Astrocyte (in vitro differentiated cells and primary cell): ENCODE measurements at regions not wholly inside any gene's neighbourhood (a gene's known extent, or its start where the extent isn't known, plus 50 kb on each side); places are given as distances from the start of the nearest gene placed in this dataset.
"Not testable (repeated sequence)": the region's sequence is repeated elsewhere in the genome, so short reads cannot be mapped to it uniquely, and the experiment has no call there.

Experiments
- DNase-seq: peaks from one replicate; pipeline ENCODE4 v3.0.0-alpha.2; 2010; ENCODE audit warnings: low read depth
- FAIRE-seq: peaks from 2 replicates; lab custom pipeline; 2011; peaks lifted over from hg19 to GRCh38; lab: Jason Lieb, UNC
- H2AFZ ChIP-seq: 2 replicates; pipeline ENCODE4 v1.6.0; 2012; ENCODE audit warnings: low read depth, low read length, inconsistent platforms
- H3K27ac ChIP-seq: 2 replicates; pipeline ENCODE4 v1.5.1; 2011; ENCODE audit warnings: low read depth, low read length, inconsistent platforms
- H3K27me3 ChIP-seq: 2 replicates; pipeline ENCODE4 v1.6.0; 2011; ENCODE audit warnings: low read length, inconsistent platforms; ENCODE audit not compliant: insufficient read depth
- H3K36me3 ChIP-seq: 2 replicates; pipeline ENCODE4 v1.5.1; 2011; ENCODE audit warnings: low read length, inconsistent platforms; ENCODE audit not compliant: insufficient read depth
- H3K4me1 ChIP-seq: 2 replicates; pipeline ENCODE4 v1.5.1; 2011; ENCODE audit warnings: low read length, inconsistent platforms; ENCODE audit not compliant: insufficient read depth
- H3K4me2 ChIP-seq: 2 replicates; pipeline ENCODE4 v1.6.0; 2012; ENCODE audit warnings: low read length, inconsistent platforms
- H3K4me3 ChIP-seq: 2 replicates; pipeline ENCODE4 v1.5.1; 2011; ENCODE audit warnings: low read depth, mild to moderate bottlenecking, low read length, inconsistent platforms; ENCODE audit not compliant: insufficient read depth
- H3K79me2 ChIP-seq: 2 replicates; pipeline ENCODE4 v1.6.0; 2012; ENCODE audit warnings: mild to moderate bottlenecking, low read length, inconsistent platforms; ENCODE audit not compliant: insufficient read depth
- H3K9ac ChIP-seq: 2 replicates; pipeline ENCODE4 v1.6.0; 2012; ENCODE audit warnings: mild to moderate bottlenecking, low read length, inconsistent platforms
- H3K9me3 ChIP-seq: 2 replicates; pipeline ENCODE4 v1.5.1; 2012; ENCODE audit warnings: low read depth, mild to moderate bottlenecking, low read length, inconsistent platforms; ENCODE audit not compliant: insufficient read depth
- H4K20me1 ChIP-seq: 2 replicates; pipeline ENCODE4 v1.6.0; 2012; ENCODE audit warnings: low read length, inconsistent platforms; ENCODE audit not compliant: insufficient read depth
- H3K27ac Mint-ChIP-seq: one replicate; pipeline ENCODE4 v1.8.0; 2021; ENCODE audit warnings: mild to moderate bottlenecking, mixed read lengths; ENCODE audit not compliant: unreplicated experiment
- H3K27me3 Mint-ChIP-seq: one replicate; pipeline ENCODE4 v1.8.0; 2021; ENCODE audit warnings: low read depth, mixed read lengths; ENCODE audit not compliant: unreplicated experiment
- H3K36me3 Mint-ChIP-seq: one replicate; pipeline ENCODE4 v1.8.0; 2021; ENCODE audit warnings: low read depth, mixed read lengths; ENCODE audit not compliant: unreplicated experiment
- H3K4me1 Mint-ChIP-seq: one replicate; pipeline ENCODE4 v1.8.0; 2021; ENCODE audit warnings: low read depth, mixed read lengths; ENCODE audit not compliant: unreplicated experiment
- H3K4me3 Mint-ChIP-seq: one replicate; pipeline ENCODE4 v1.8.0; 2021; ENCODE audit warnings: mild to moderate bottlenecking, moderate library complexity, mixed read lengths; ENCODE audit not compliant: unreplicated experiment
- H3K9me3 Mint-ChIP-seq: one replicate; pipeline ENCODE4 v1.8.0; 2021; ENCODE audit warnings: mild to moderate bottlenecking, mixed read lengths; ENCODE audit not compliant: unreplicated experiment
- CTCF ChIP-seq: IDR thresholded peaks from 2 replicates; pipeline ENCODE4 v1.5.1; 2011; ENCODE audit warnings: low read depth, mild to moderate bottlenecking, inconsistent platforms, low read length, moderate library complexity; ENCODE audit not compliant: insufficient read depth
- EZH2 ChIP-seq: IDR thresholded peaks from 2 replicates; pipeline ENCODE4 v1.6.1; 2012; ENCODE audit warnings: mild to moderate bottlenecking, low read length, inconsistent platforms; ENCODE audit not compliant: insufficient read depth

GRCh38 chr3:43843386-43843785, 152.6 kb downstream of the ABHD5 start:
- Histone ChIP-seq H3K36me3 (no peaks in the 10 kb centered on the region), H3K4me3 (no peak overlapping the region), H3K9me3 (peaks cover 6% of the 10 kb centered on the region), H3K4me2 (no peak overlapping the region), H3K79me2 (no peaks in the 10 kb centered on the region), H3K9ac (no peak overlapping the region), H3K27ac (no peak overlapping the region), H3K4me1 (no peaks in the 10 kb centered on the region), H2AFZ (no peak overlapping the region), H4K20me1 (no peaks in the 10 kb centered on the region), H3K27me3 (no peaks in the 10 kb centered on the region)
- H3K36me3 Mint-ChIP-seq = peaks cover 5% of the 10 kb centered on the region
- FAIRE-seq = no peak
- peaks cover 38% of the 10 kb centered on the region for H3K9me3 Mint-ChIP-seq
- peaks cover 17% of the 10 kb centered on the region for H3K27me3 Mint-ChIP-seq
- TF ChIP-seq EZH2 (no peak), CTCF (no peak)
- no peak overlapping the region for H3K4me3 Mint-ChIP-seq
- DNase-seq = no peak
- H3K4me1 Mint-ChIP-seq = no peaks in the 10 kb centered on the region
- no peak overlapping the region for H3K27ac Mint-ChIP-seq

GRCh38 chr3:43844757-43845156, 154.0 kb downstream of the ABHD5 start:
- Mint-ChIP-seq H3K9me3 (peaks cover 36% of the 10 kb centered on the region), H3K36me3 (peaks cover 5% of the 10 kb centered on the region), H3K4me3 (no peak overlapping the region), H3K27me3 (peaks cover 14% of the 10 kb centered on the region), H3K27ac (no peak overlapping the region), H3K4me1 (no peaks in the 10 kb centered on the region)
- Histone ChIP-seq H4K20me1 (no peaks in the 10 kb centered on the region), H3K27ac (no peak overlapping the region), H3K27me3 (no peaks in the 10 kb centered on the region), H3K79me2 (no peaks in the 10 kb centered on the region), H3K4me1 (no peaks in the 10 kb centered on the region), H3K4me2 (no peak overlapping the region), H2AFZ (no peak overlapping the region), H3K36me3 (no peaks in the 10 kb centered on the region), H3K9me3 (no peaks in the 10 kb centered on the region), H3K9ac (no peak overlapping the region), H3K4me3 (no peak overlapping the region)
- DNase-seq (no peak), FAIRE-seq (no peak)
- TF ChIP-seq CTCF (no peak), EZH2 (no peak)

- H3K9me3 ChIP-seq, H3K4me1 ChIP-seq, H3K4me3 ChIP-seq, FAIRE-seq, H2AFZ ChIP-seq, DNase-seq, H3K4me3 Mint-ChIP-seq, H4K20me1 ChIP-seq, H3K27ac ChIP-seq, H3K36me3 Mint-ChIP-seq, H3K27ac Mint-ChIP-seq, H3K79me2 ChIP-seq, H3K36me3 ChIP-seq, H3K9ac ChIP-seq, H3K4me1 Mint-ChIP-seq, H3K27me3 Mint-ChIP-seq, H3K27me3 ChIP-seq, H3K4me2 ChIP-seq: not testable (repeated sequence)
- H3K9me3 Mint-ChIP-seq = peaks cover 33% of the 10 kb centered on the region
These were observed 154.8 kb downstream of the ABHD5 start for GRCh38 chr3:43845553-43845952.
